Left renal pelvis (tissue), 4 donors: ENCODE measurements at regions not wholly inside any gene's neighbourhood (a gene's known extent, or its start where the extent isn't known, plus 50 kb on each side); places are given as distances from the start of the nearest gene placed in this dataset.

ENCODE experiments used
- DNase-seq, 4 donors: peaks; one replicate each; pipeline ENCODE4 v3.0.0-alpha.2; 2013; ENCODE audit warnings: low read depth in 4 of 4, low spot score in 3 of 4

- no peak for DNase-seq
Measured at GRCh38 chr11:45449036-45449601, 163.0 kb upstream of the SYT13 start.

- no peak for DNase-seq
Measured at GRCh38 chr11:45448561-45448960, 162.4 kb upstream of the SYT13 start.

GRCh38 chr11:45446998-45447397, 160.9 kb upstream of the SYT13 start:
- no peak for DNase-seq

GRCh38 chr11:45446434-45446833, 160.3 kb upstream of the SYT13 start:
- no peak for DNase-seq

GRCh38 chr11:45444796-45445195, 158.7 kb upstream of the SYT13 start:
- DNase-seq: no peak

- DNase-seq: no peak
Measured at GRCh38 chr11:45440111-45440510, 154.0 kb upstream of the SYT13 start.

GRCh38 chr11:45436966-45437365, 150.8 kb upstream of the SYT13 start:
- no peak for DNase-seq

- DNase-seq: no peak
Measured at GRCh38 chr11:45436118-45436517, 150.0 kb upstream of the SYT13 start.

- DNase-seq: no peak
Measured at GRCh38 chr11:45435706-45436105, 149.6 kb upstream of the SYT13 start.

GRCh38 chr11:45432910-45433309, 146.8 kb upstream of the SYT13 start:
- DNase-seq: no peak

GRCh38 chr11:45432100-45432499, 146.0 kb upstream of the SYT13 start:
- DNase-seq: no peak

GRCh38 chr11:45431046-45432018, 145.2 kb upstream of the SYT13 start:
- DNase-seq: no peak

GRCh38 chr11:45430361-45430760, 144.2 kb upstream of the SYT13 start:
- DNase-seq: no peak

GRCh38 chr11:45429719-45430118, 143.6 kb upstream of the SYT13 start:
- no peak for DNase-seq

- DNase-seq: no peak
Measured at GRCh38 chr11:45428541-45429230, 142.5 kb upstream of the SYT13 start.

- no peak for DNase-seq
Measured at GRCh38 chr11:45428116-45428515, 142.0 kb upstream of the SYT13 start.

GRCh38 chr11:45424411-45425180, 138.5 kb upstream of the SYT13 start:
- no peak for DNase-seq

GRCh38 chr11:45423475-45424120, 137.5 kb upstream of the SYT13 start:
- no peak for DNase-seq

GRCh38 chr11:45423036-45423435, 136.9 kb upstream of the SYT13 start:
- no peak for DNase-seq

GRCh38 chr11:45414088-45414487, 127.9 kb upstream of the SYT13 start:
- no peak for DNase-seq
